ENCODE measurements at regions not wholly inside any gene's neighbourhood (a gene's known extent, or its start where the extent isn't known, plus 50 kb on each side); places are given as distances from the start of the nearest gene placed in this dataset.
"Not testable (repeated sequence)": the region's sequence is repeated elsewhere in the genome, so short reads cannot be mapped to it uniquely, and the experiment has no call there.

GRCh38 chr21:17045214-17045853, 467.5 kb upstream of the CXADR start:
- DNase-seq (ENCODE audit: low read depth) = no peak

- DNase-seq (ENCODE audit: low read depth) = no peak
Observed at GRCh38 chr21:17048974-17049373, 463.9 kb upstream of the CXADR start.

GRCh38 chr21:17050156-17050555, 462.7 kb upstream of the CXADR start:
- DNase-seq (ENCODE audit: low read depth) = no peak

- DNase-seq (ENCODE audit: low read depth) = no peak
Observed at GRCh38 chr21:17050646-17051045, 462.2 kb upstream of the CXADR start.

GRCh38 chr21:17051054-17051453, 461.8 kb upstream of the CXADR start:
- no peak for DNase-seq (ENCODE audit: low read depth)

- no peak for DNase-seq (ENCODE audit: low read depth)
Observed at GRCh38 chr21:17053321-17053720, 459.5 kb upstream of the CXADR start.

GRCh38 chr21:17059936-17060335, 452.9 kb upstream of the CXADR start:
- DNase-seq (ENCODE audit: low read depth) = no peak

- DNase-seq (ENCODE audit: low read depth) = no peak
Observed at GRCh38 chr21:17066006-17066405, 446.8 kb upstream of the CXADR start.

- DNase-seq (ENCODE audit: low read depth) = no peak
Observed at GRCh38 chr21:17071093-17071492, 441.8 kb upstream of the CXADR start.

GRCh38 chr21:17081193-17081592, 431.6 kb upstream of the CXADR start:
- no peak for DNase-seq (ENCODE audit: low read depth)

- DNase-seq (ENCODE audit: low read depth) = no peak
Observed at GRCh38 chr21:17082843-17083483, 429.9 kb upstream of the CXADR start.

GRCh38 chr21:17085707-17086106, 427.1 kb upstream of the CXADR start:
- DNase-seq (ENCODE audit: low read depth) = no peak

- no peak for DNase-seq (ENCODE audit: low read depth)
Observed at GRCh38 chr21:17088500-17088899, 424.3 kb upstream of the CXADR start.

- no peak for DNase-seq (ENCODE audit: low read depth)
Observed at GRCh38 chr21:17089091-17089491, 423.8 kb upstream of the CXADR start.

- DNase-seq (ENCODE audit: low read depth) = no peak
Observed at GRCh38 chr21:17101696-17102095, 411.1 kb upstream of the CXADR start.

- no peak for DNase-seq (ENCODE audit: low read depth)
Observed at GRCh38 chr21:17105932-17106331, 406.9 kb upstream of the CXADR start.

GRCh38 chr21:17114045-17114444, 398.8 kb upstream of the CXADR start:
- no peak for DNase-seq (ENCODE audit: low read depth)

- DNase-seq (ENCODE audit: low read depth) = no peak
Observed at GRCh38 chr21:17118638-17119384, 394.0 kb upstream of the CXADR start.

GRCh38 chr21:17119466-17120297, 393.2 kb upstream of the CXADR start:
- no peak for DNase-seq (ENCODE audit: low read depth)

GRCh38 chr21:17127395-17127794, 385.4 kb upstream of the CXADR start:
- not testable (repeated sequence) for DNase-seq (ENCODE audit: low read depth)

- DNase-seq (ENCODE audit: low read depth) = no peak
Observed at GRCh38 chr21:17128132-17128531, 384.7 kb upstream of the CXADR start.

- not testable (repeated sequence) for DNase-seq (ENCODE audit: low read depth)
Observed at GRCh38 chr21:17139159-17139558, 373.7 kb upstream of the CXADR start.

Data from CMK (cell line).